ENCODE measurements at regions not wholly inside any gene's neighbourhood (a gene's known extent, or its start where the extent isn't known, plus 50 kb on each side); places are given as distances from the start of the nearest gene placed in this dataset.
"Not testable (repeated sequence)": the region's sequence is repeated elsewhere in the genome, so short reads cannot be mapped to it uniquely, and the experiment has no call there.

DNA sequence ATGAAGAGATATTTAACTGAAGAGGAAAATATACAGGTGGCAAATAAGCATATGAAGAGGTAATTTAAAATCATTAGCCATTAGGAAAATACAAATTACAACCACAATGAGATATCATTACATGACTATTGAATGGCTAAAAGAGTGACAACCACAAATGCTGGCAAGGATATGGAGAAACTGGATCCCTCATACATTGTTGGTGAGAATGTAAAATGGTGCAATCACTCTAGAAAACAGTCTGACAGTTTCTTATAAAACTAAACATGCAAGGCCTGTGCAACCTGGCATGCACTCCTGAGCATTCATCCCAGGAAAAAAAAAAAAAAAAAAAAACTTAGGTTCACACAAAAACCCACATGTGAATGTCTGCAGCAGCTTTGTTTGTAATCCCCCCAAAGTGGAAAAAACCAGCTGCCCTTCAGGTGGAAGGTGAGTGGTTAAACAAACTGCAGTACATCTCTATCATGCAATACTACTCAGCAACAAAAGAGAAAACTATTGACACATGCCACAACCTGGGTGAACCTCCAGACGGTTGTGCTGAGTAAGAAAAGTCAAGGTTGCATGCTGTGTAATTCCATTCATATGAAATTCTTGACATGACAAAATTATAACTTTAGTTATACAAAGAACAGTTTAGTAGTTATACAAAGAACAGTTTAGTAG, 189.2 kb upstream of the IRF2BP2 start:
- TF ChIP-seq, protein P1, sequence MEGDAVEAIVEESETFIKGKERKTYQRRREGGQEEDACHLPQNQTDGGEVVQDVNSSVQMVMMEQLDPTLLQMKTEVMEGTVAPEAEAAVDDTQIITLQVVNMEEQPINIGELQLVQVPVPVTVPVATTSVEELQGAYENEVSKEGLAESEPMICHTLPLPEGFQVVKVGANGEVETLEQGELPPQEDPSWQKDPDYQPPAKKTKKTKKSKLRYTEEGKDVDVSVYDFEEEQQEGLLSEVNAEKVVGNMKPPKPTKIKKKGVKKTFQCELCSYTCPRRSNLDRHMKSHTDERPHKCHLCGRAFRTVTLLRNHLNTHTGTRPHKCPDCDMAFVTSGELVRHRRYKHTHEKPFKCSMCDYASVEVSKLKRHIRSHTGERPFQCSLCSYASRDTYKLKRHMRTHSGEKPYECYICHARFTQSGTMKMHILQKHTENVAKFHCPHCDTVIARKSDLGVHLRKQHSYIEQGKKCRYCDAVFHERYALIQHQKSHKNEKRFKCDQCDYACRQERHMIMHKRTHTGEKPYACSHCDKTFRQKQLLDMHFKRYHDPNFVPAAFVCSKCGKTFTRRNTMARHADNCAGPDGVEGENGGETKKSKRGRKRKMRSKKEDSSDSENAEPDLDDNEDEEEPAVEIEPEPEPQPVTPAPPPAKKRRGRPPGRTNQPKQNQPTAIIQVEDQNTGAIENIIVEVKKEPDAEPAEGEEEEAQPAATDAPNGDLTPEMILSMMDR (IDR thresholded peaks at IDR 0.05; ENCODE audit: insufficient read depth, low read depth, low read length) = not testable (repeated sequence)
- not testable (repeated sequence) for TF ChIP-seq EZH2 (IDR thresholded peaks at IDR 0.05; ENCODE audit: insufficient read depth, low read length)

All from astrocyte (in vitro differentiated cells and primary cell).